BJ (cell line): ENCODE measurements at regions not wholly inside any gene's neighbourhood (a gene's known extent, or its start where the extent isn't known, plus 50 kb on each side); places are given as distances from the start of the nearest gene placed in this dataset.
"Not testable (repeated sequence)": the region's sequence is repeated elsewhere in the genome, so short reads cannot be mapped to it uniquely, and the experiment has no call there.

Source experiments
- CTCF ChIA-PET: fragments of 350-600 bp; formaldehyde crosslinking; extraction: SDS; loops from one replicate; lab custom pipeline; 2021; ENCODE audit warnings: antibody characterized with exemption, inconsistent platforms; lab: Yijun Ruan, JAX
- POLR2A ChIA-PET: fragments of 300-600 bp; sonication (Branson Sonifier 250); formaldehyde crosslinking; extraction: SDS; loops from one replicate; lab custom pipeline; 2021; ENCODE audit warnings: antibody characterized with exemption; lab: Charles Lee
- DNase-seq: peaks from one replicate; pipeline ENCODE4 v3.0.0-alpha.2; 2011; ENCODE audit warnings: low read depth
- H3K27me3 ChIP-seq: 2 replicates; pipeline ENCODE4 v1.6.0; 2011; ENCODE audit warnings: low read length; ENCODE audit not compliant: control insufficient read depth, insufficient read depth
- H3K36me3 ChIP-seq: 2 replicates; pipeline ENCODE4 v1.5.1; 2011; ENCODE audit warnings: low read length; ENCODE audit not compliant: control insufficient read depth, insufficient read depth
- H3K4me3 ChIP-seq: 2 replicates; pipeline ENCODE4 v1.5.1; 2011; ENCODE audit warnings: low read depth, mild to moderate bottlenecking, control low read depth, low read length

DNA sequence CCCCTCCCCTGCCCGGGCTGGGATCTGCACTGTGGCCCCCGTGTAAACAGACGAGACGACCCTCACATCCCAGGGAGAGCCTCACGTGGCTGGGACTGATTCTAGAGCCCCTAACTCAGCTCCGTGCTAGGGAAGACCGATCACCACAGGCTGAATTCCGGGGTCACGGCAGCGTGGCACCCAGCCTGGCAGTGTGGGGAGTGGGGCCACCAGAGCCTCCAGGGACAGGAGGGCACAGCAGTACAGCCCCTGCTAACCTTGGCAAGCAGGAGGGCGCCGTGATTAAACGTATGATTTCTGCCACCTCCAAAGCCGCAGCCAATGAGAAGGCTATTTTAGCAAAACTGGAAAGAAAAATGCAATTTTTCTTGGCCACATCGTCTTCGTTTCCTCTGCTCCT is 188.3 kb downstream of the NPIPB11 start:
- CTCF ChIA-PET, H3K36me3 ChIP-seq, POLR2A ChIA-PET, H3K4me3 ChIP-seq, DNase-seq, H3K27me3 ChIP-seq: not testable (repeated sequence)

DNA sequence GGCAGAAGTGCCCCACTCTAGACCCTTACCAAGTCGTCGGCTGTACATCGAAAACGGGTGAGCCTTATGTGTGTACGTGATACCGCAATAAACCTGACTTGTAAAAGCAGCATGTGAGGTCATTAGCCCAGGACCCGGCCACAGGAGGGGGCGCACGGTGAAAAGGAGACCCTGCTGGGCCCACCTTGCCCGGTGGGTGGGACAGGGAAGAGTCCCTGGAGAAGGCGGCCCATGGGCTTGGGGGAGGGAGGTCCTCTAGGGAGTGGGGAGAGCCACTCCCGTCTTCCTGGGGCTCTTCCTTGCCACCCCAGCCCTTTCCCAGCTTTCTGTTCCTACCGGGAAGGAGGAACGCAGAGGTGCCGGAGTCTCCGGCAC is 188.8 kb downstream of the NPIPB11 start:
- DNase-seq, POLR2A ChIA-PET, H3K36me3 ChIP-seq, H3K27me3 ChIP-seq, CTCF ChIA-PET, H3K4me3 ChIP-seq: not testable (repeated sequence)

DNA sequence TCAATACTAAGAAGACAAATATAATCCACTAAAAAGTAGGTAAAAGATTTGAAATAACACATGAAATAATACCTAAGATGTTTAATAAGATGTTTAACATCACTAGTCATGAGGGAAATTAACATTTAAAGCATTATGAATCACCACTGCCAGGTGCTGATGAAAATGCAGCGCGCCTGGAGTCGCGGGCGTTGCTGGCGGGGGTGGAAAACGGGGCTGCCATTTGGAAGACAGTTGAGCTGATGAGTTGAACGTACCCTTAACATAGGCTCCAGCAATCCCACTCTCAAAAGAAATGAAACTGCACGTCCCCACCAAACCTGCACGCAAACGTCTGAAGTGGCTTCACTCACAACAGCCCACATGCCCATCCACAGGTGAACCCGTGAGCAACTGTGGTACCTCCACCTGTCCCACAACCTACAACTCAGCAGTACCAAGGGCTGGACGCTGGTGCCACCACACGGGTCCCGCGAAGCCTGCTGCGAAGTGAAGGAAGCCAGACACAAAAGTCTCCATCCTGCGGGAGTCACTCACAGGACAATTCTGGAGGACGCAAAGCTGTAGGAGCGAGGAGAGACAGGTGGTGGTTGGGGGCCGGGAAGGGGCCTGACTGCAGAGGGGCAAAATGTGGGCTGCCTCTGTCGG is 189.3 kb downstream of the NPIPB11 start:
- POLR2A ChIA-PET, H3K27me3 ChIP-seq, DNase-seq, H3K4me3 ChIP-seq, CTCF ChIA-PET, H3K36me3 ChIP-seq: not testable (repeated sequence)

DNA sequence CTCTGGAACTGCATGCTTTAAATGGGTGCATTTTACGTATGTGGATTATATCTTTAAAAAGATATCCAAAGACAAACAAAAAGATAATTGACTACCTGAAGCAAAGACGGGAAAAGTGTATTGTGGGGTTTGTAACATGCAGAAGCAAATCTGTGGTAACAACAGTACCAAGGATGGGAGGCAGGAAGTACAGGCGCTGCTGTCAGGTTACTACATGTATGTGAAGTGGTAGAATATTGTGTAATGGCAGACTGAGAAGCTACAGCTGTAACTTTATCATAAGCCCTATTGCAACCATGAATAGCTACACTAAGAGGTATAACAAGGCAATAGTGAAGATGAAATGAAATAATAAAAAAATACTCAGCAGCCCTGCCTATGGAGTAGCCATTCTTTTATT is 192.7 kb downstream of the NPIPB11 start:
- H3K27me3 ChIP-seq, CTCF ChIA-PET, H3K4me3 ChIP-seq, POLR2A ChIA-PET, DNase-seq, H3K36me3 ChIP-seq: not testable (repeated sequence)

DNA sequence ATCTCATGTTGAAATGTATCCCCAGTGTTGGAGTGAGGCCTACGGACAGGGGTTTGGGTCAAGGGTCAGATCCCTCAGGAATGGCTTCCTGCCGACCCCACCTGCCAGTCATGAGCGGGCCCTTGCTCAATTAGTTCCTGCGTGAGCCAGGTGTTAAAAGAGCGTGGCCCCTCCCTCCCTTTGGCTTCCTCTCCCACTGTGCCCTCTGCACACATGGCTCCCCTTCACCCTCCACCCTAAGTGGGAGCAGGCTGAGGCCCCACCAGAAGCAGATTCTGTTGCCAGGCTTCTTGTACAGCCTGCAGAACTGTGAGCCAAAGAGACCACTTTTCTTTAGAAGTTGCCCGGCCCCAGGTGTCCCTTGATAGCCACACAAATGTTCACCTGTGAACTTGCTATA is 193.3 kb downstream of the NPIPB11 start:
- H3K27me3 ChIP-seq, POLR2A ChIA-PET, CTCF ChIA-PET, H3K36me3 ChIP-seq, H3K4me3 ChIP-seq, DNase-seq: not testable (repeated sequence)

DNA sequence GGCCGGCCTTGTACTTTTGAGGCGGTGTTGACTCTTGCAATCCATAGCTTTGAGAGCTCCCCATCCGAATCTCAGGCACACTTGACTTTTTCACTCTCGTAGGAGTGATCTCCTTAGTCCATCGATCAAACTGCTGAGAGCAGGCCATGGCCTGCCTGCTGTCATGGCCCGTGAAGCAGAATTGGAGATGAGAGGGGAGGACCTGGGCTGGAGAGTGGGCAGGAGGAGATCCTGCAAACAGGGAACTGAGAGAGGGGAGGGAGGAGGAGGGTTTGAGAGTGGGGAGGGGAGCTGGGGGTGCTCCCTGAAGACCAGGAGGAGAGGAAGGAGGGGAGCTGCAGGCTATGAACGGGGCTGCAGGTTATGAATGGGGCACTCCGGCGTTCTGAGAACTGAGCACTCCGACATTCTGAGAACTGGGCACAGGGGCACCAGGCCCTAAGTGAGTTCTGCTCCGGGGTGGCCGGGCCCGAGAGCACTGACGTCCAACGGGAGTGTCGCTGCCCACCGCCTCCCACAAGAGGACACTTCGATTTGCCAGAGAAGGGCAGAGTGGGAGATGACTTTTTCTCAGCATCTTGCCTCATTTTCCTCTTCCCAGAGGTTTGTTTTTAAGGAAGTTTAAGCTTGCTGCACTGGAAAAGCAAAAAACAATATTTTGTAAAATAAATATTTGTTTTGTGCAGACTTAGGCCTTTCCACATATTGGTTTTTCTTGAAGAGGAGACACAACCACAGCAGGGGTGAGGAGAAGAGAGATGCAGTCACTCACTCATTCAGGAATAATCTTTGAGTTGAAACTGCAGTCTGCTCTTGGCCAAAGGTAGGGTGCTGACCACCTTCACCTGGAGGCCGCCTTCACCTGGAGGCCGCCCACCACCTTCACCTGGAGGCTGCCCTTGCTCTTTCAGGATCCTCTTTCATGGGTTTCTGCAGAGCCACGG is 194.2 kb downstream of the NPIPB11 start:
- H3K36me3 ChIP-seq, CTCF ChIA-PET, H3K4me3 ChIP-seq, POLR2A ChIA-PET, DNase-seq, H3K27me3 ChIP-seq: not testable (repeated sequence)

DNA sequence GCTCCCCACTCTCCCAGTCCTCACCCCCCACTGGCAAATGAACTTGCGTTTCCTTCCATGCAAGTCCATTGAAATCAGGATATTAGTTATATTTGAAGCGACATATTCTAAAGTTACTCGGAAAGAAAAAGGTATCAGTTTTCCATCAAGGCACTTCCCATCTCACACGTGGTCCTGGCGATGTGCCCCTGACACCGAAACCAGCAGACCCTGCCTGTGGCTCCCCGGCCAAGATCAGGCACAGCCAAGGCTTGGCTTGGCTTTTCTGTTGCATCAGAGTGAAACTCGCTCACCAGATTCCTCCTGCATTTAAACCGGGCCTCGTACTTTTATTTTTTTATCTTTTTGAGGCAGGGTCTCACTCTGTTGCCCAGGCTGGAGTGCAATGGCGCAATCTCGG is 195.1 kb downstream of the NPIPB11 start:
- CTCF ChIA-PET, POLR2A ChIA-PET, H3K27me3 ChIP-seq, DNase-seq, H3K36me3 ChIP-seq, H3K4me3 ChIP-seq: not testable (repeated sequence)

DNA sequence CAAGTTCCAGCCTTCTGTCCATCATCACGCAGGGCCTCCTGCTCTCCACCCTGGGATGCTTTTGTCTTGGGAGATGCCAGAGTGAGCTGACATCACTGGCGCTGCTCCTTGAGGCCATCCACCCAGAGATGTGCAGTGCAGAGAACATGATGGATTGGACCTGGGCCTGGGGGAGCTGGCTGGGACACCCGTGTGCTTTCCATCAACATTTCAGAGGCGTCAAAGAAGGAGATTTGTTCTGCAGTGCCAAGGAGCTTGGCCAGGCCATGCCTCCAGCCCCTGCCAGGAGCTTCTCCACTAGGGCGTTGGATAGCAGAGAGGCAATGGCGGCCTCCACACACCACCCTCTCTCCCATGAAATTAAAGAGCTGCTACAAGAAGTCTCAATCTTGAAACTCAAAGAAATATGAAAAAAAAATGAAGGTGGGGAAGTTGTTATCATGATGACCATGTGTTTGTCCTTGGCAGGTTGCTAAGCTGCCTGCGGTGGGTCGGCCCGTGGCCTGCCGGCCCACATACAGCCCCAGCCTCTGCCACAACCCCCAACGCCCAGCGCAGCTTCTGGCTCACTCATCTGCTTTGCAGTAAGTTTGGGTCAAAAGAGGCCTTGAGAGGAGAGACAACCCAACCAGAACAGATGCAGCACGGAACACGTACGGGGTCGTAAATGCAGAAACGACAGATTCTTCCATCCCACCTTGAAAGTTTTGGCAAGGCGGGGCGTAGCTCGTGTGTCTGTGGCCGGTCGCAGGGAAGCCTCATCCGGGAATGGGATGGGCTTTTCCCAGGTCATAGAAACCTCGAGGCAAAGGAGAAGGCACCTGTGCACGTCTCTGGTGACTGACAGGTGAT is 196.0 kb downstream of the NPIPB11 start:
- H3K27me3 ChIP-seq, DNase-seq, H3K36me3 ChIP-seq, H3K4me3 ChIP-seq, POLR2A ChIA-PET, CTCF ChIA-PET: not testable (repeated sequence)

DNA sequence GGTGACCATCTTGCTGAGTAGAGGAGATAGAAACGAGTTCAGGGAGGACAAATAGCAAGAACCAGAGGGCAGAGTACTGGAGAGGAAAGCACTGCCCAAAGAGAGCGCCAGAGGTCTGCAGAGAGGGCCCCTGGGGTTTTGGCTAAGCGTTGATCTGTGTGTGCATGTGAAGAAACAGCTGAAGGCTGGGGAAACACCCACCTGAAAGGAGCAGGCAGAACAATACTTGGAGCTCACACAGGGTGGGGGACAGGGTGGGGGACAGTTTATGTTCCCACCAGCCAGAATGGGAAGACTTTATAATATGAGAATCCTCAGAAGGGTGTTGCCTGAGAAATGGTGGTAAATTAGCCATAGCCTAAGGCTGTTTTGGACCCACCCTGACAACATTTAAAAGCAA is 200.4 kb downstream of the NPIPB11 start:
- H3K4me3 ChIP-seq, H3K27me3 ChIP-seq, CTCF ChIA-PET, H3K36me3 ChIP-seq, POLR2A ChIA-PET, DNase-seq: not testable (repeated sequence)

DNA sequence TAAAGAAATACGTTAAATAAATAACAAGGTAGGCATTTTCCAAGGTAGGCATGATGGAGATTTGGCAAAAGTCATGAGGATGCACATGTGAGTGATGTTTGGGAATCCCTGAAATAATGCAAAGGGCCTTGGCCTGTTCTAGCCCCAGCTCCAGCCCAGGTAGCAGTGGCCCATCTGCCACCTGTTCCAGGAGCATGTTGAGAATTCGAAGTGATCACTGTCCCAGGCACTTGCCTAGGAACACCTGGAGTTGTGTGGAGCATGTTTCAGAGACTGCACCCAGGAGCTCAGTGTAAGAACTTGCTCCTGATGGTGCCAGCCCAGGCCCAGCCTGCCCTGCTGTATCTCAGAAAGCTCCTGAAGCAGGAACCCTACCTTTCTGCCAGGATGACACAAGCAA is 201.4 kb downstream of the NPIPB11 start:
- POLR2A ChIA-PET, DNase-seq, H3K36me3 ChIP-seq, H3K4me3 ChIP-seq, H3K27me3 ChIP-seq, CTCF ChIA-PET: not testable (repeated sequence)
